HCT116 (cell line): ENCODE measurements at regions not wholly inside any gene's neighbourhood (a gene's known extent, or its start where the extent isn't known, plus 50 kb on each side); places are given as distances from the start of the nearest gene placed in this dataset.
"Not testable (repeated sequence)": the region's sequence is repeated elsewhere in the genome, so short reads cannot be mapped to it uniquely, and the experiment has no call there.

Experiments used
- ATAC-seq: fragments of 200-7000 bp; cut with Tn5 transposase; 2 replicates; pipeline ENCODE4 v1.9.1; 2020; ENCODE audit warnings: mild to moderate bottlenecking, moderate library complexity
- BruUV-seq: library from RNA; stranded (reverse); fragments of 400-500 nt; replicated peaks from 2 replicates; lab custom pipeline; 2021; lab: Mats Ljungman, UMichigan
- CTCF ChIA-PET: fragments of 300-600 bp; sonication (Branson Sonifier 250); formaldehyde crosslinking; loops from one replicate; lab custom pipeline; 2021; ENCODE audit warnings: antibody characterized with exemption; lab: Charles Lee
- POLR2A ChIA-PET: fragments of 300-600, 350-600 bp; sonication (Branson Sonifier 250); formaldehyde crosslinking; loops from one replicate; lab custom pipeline; 2021; ENCODE audit warnings: antibody characterized with exemption; lab: Charles Lee
- RAD21 ChIA-PET, 2 experiments: fragments of 300-600 bp; sonication (Branson Sonifier 250); formaldehyde crosslinking; loops; one replicate each; lab custom pipeline; 2023; ENCODE audit warnings: low total read pairs in 2 of 2; ENCODE audit not compliant: uncharacterized antibody in 2 of 2, unreplicated experiment in 2 of 2, low non-redundant PET in 1 of 2; lab: Charles Lee
- DNase-seq: peaks from one replicate; pipeline ENCODE4 v3.0.0-alpha.2; 2010; ENCODE audit warnings: low read depth, low spot score
- H2AFZ ChIP-seq: fragments of 200-600 bp; shearing (Covaris generic), sonication (generic); 2 replicates; pipeline ENCODE4 v1.6.1; 2017; ENCODE audit warnings: low read depth, mixed run types, mixed read lengths, antibody characterized with exemption, low read length; ENCODE audit not compliant: poor library complexity, severe bottlenecking
- H3K27ac ChIP-seq: 2 replicates; pipeline ENCODE4 v1.5.1; 2012; ENCODE audit warnings: low read depth, low read length
- H3K27me3 ChIP-seq: fragments of 200-600 bp; sonication (generic); 2 replicates; pipeline ENCODE4 v1.6.1; 2016; ENCODE audit warnings: mixed run types, low read length, mixed read lengths; ENCODE audit not compliant: insufficient read depth
- H3K36me3 ChIP-seq, 2 experiments: fragments of 200-500 bp in 1 of 2; fragments of 200-600 bp in 1 of 2; sonication (Bioruptor generic) in 1 of 2; sonication (generic) in 1 of 2; 2 replicates each; pipeline versions ENCODE4 v1.5.1 to v1.6.1; 2014 to 2016; ENCODE audit warnings: low read length in 2 of 2, inconsistent platforms in 1 of 2, mixed read lengths in 1 of 2, mixed run types in 1 of 2; ENCODE audit not compliant: insufficient read depth in 2 of 2, control insufficient read depth in 1 of 2
- H3K4me1 ChIP-seq, 2 experiments: fragments of 200-600 bp in 1 of 2; sonication (generic) in 1 of 2; 2 replicates each; pipeline versions ENCODE4 v1.5.1 to v1.6.1; 2012 to 2017; ENCODE audit warnings: low read length in 2 of 2, inconsistent platforms in 1 of 2, mild to moderate bottlenecking in 1 of 2, mixed read lengths in 1 of 2, mixed run types in 1 of 2, moderate library complexity in 1 of 2; ENCODE audit not compliant: insufficient read depth in 2 of 2, control insufficient read depth in 1 of 2
- H3K4me2 ChIP-seq: fragments of 200-600 bp; sonication (generic); 2 replicates; pipeline ENCODE4 v1.6.1; 2017; ENCODE audit warnings: mixed run types, low read length, mixed read lengths
- H3K4me3 ChIP-seq, 2 experiments: fragments of 200-600 bp in 1 of 2; sonication (generic) in 1 of 2; replicated peaks in 1 of 2; 2 replicates each; pipeline ENCODE4 v1.5.1; 2011 to 2016; ENCODE audit warnings: low read length in 2 of 2, control low read depth in 1 of 2, low read depth in 1 of 2, mild to moderate bottlenecking in 1 of 2, mixed read lengths in 1 of 2, mixed run types in 1 of 2
- H3K79me2 ChIP-seq: fragments of 200-600 bp; sonication (generic); 2 replicates; pipeline ENCODE4 v1.6.1; 2017; ENCODE audit warnings: mild to moderate bottlenecking, mixed run types, low read length, moderate library complexity, mixed read lengths; ENCODE audit not compliant: insufficient read depth
- H3K9ac ChIP-seq: fragments of 200-600 bp; sonication (generic); 2 replicates; pipeline ENCODE4 v1.6.1; 2016; ENCODE audit warnings: low read length, mixed read lengths
- H3K9me2 ChIP-seq: fragments of 200-600 bp; sonication (generic), shearing (Covaris generic); 2 replicates; pipeline ENCODE4 v1.6.1; 2017; ENCODE audit warnings: mixed run types, mild to moderate bottlenecking, moderate library complexity; ENCODE audit not compliant: insufficient read depth
- H3K9me3 ChIP-seq, 2 experiments: fragments of 200-500 bp in 1 of 2; fragments of 200-600 bp in 1 of 2; sonication (Bioruptor generic) in 1 of 2; sonication (generic) in 1 of 2; 2 replicates each; pipeline ENCODE4 v1.6.1; 2014 to 2017; ENCODE audit warnings: low read length in 2 of 2, mixed read lengths in 2 of 2, inconsistent platforms in 1 of 2, low read depth in 1 of 2, mild to moderate bottlenecking in 1 of 2, mixed run types in 1 of 2, moderate library complexity in 1 of 2; ENCODE audit not compliant: control insufficient read depth in 1 of 2, insufficient read depth in 1 of 2
- H4K20me1 ChIP-seq: fragments of 200-600 bp; sonication (generic), shearing (Covaris generic); 2 replicates; pipeline ENCODE4 v1.6.1; 2017; ENCODE audit warnings: mixed run types, mild to moderate bottlenecking, moderate library complexity; ENCODE audit not compliant: insufficient read depth
- FOSL1 ChIP-seq: IDR thresholded peaks from 2 replicates; pipeline ENCODE4 v1.6.1; 2012; ENCODE audit warnings: low read depth
- JUND ChIP-seq: IDR thresholded peaks from 2 replicates; pipeline ENCODE4 v1.6.1; 2012
- POLR2AphosphoS5 ChIP-seq: IDR thresholded peaks from 2 replicates; pipeline ENCODE4 v1.6.1; 2011; ENCODE audit warnings: mild to moderate bottlenecking, low read depth, low read length, moderate library complexity
- intact Hi-C: fragments of 100-400 bp; cut with micrococcal nuclease; formaldehyde crosslinking; loops from 2 replicates; pipeline ENCODE4 v1.10.0; 2022
- TF ChIP-seq, protein P1 (sequence below): IDR thresholded peaks from 2 replicates; pipeline ENCODE4 v1.6.1; 2011; ENCODE audit warnings: mild to moderate bottlenecking, low read length, moderate library complexity; ENCODE audit not compliant: insufficient replicate concordance; ENCODE audit errors: extremely low read depth
- TF ChIP-seq, protein P2 (sequence below): IDR thresholded peaks from 2 replicates; pipeline ENCODE4 v1.6.1; 2012; ENCODE audit warnings: low read depth
- TF ChIP-seq, protein P3 (sequence below): IDR thresholded peaks from 2 replicates; pipeline ENCODE4 v1.6.1; 2012

DNA sequence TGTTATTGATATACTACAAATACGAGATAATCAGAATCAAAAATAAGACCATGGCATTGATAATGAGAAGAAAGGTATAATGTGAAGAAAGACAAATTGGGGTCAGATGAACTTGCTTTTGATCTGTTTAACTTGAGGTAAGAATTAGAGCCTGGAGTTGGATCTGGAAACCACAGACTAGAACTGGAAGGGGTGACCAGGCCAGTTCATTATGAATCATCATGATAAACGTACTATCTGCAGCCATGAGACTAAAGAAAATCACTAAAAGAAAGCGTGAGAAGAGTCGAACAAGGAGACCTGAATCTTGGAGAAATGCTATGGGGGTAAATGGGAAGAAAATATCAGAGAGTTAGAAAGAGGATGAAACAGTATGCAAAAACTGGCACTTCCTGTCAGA, 967.5 kb downstream of the NR2F1-AS1 start:
- H3K36me3 ChIP-seq = no peaks in the 10 kb centered on the region
- no peaks in the 10 kb centered on the region for H3K79me2 ChIP-seq
- H3K4me2 ChIP-seq = no peak overlapping the region
- peak; percentile 1 for DNase-seq
- H3K9me3 ChIP-seq = no peaks in the 10 kb centered on the region
- H3K9ac ChIP-seq = no peak overlapping the region
- BruUV-seq = no TSS peak
- CTCF ChIA-PET = no interaction called here
- no peak overlapping the region for H3K4me3 ChIP-seq
- H3K27me3 ChIP-seq = no peaks in the 10 kb centered on the region
- intact Hi-C loops = no loop called here
- RAD21 ChIA-PET = no interaction called here
- peak overlapping the region; percentile 1 for H2AFZ ChIP-seq
- no peak overlapping the region for H3K27ac ChIP-seq
- peaks cover 0 to 4% of the 10 kb centered on the region in 2 experiments; a peak in 2 of 4 replicates for H3K4me1 ChIP-seq
- POLR2A ChIA-PET = no interaction called here
- H3K9me2 ChIP-seq = no peaks in the 10 kb centered on the region
- no peak for ATAC-seq
- H4K20me1 ChIP-seq = no peaks in the 10 kb centered on the region
- TF ChIP-seq, protein P1, sequence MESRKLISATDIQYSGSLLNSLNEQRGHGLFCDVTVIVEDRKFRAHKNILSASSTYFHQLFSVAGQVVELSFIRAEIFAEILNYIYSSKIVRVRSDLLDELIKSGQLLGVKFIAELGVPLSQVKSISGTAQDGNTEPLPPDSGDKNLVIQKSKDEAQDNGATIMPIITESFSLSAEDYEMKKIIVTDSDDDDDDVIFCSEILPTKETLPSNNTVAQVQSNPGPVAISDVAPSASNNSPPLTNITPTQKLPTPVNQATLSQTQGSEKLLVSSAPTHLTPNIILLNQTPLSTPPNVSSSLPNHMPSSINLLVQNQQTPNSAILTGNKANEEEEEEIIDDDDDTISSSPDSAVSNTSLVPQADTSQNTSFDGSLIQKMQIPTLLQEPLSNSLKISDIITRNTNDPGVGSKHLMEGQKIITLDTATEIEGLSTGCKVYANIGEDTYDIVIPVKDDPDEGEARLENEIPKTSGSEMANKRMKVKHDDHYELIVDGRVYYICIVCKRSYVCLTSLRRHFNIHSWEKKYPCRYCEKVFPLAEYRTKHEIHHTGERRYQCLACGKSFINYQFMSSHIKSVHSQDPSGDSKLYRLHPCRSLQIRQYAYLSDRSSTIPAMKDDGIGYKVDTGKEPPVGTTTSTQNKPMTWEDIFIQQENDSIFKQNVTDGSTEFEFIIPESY = no peak
- 0 out of 2 replicates have a peak, but pooled peaks have one; percentile 11 for TF ChIP-seq JUND
- TF ChIP-seq, protein P2, sequence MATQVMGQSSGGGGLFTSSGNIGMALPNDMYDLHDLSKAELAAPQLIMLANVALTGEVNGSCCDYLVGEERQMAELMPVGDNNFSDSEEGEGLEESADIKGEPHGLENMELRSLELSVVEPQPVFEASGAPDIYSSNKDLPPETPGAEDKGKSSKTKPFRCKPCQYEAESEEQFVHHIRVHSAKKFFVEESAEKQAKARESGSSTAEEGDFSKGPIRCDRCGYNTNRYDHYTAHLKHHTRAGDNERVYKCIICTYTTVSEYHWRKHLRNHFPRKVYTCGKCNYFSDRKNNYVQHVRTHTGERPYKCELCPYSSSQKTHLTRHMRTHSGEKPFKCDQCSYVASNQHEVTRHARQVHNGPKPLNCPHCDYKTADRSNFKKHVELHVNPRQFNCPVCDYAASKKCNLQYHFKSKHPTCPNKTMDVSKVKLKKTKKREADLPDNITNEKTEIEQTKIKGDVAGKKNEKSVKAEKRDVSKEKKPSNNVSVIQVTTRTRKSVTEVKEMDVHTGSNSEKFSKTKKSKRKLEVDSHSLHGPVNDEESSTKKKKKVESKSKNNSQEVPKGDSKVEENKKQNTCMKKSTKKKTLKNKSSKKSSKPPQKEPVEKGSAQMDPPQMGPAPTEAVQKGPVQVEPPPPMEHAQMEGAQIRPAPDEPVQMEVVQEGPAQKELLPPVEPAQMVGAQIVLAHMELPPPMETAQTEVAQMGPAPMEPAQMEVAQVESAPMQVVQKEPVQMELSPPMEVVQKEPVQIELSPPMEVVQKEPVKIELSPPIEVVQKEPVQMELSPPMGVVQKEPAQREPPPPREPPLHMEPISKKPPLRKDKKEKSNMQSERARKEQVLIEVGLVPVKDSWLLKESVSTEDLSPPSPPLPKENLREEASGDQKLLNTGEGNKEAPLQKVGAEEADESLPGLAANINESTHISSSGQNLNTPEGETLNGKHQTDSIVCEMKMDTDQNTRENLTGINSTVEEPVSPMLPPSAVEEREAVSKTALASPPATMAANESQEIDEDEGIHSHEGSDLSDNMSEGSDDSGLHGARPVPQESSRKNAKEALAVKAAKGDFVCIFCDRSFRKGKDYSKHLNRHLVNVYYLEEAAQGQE = no peak
- TF ChIP-seq POLR2AphosphoS5 = no peak
- TF ChIP-seq FOSL1 = peak; percentile 44; the same call in 1 of the 2 replicates
- TF ChIP-seq, protein P3, sequence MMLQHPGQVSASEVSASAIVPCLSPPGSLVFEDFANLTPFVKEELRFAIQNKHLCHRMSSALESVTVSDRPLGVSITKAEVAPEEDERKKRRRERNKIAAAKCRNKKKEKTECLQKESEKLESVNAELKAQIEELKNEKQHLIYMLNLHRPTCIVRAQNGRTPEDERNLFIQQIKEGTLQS = no peak

DNA sequence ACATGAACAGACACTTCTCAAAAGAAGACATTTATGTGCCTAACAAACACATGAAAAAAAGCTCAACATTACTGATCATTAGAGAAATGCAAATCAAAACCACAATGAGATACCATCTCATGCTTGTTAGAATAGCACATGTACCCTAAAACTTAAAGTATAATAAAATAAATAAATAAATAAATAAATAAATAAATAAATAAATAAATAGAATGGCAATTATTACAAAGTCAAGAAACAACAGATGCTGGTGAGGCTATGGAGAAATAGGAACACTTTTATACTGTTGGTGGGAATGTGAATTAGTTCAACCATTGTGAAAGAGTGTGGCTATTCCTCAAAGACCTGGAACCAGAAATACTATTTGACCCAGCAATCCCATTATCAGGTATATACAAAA, 970.6 kb downstream of the NR2F1-AS1 start:
- RAD21 ChIA-PET, POLR2A ChIA-PET: not testable (repeated sequence)

More for the DNA sequence above, 970.6 kb downstream of the NR2F1-AS1 start:
- H3K36me3 ChIP-seq, H3K4me2 ChIP-seq, CTCF ChIA-PET, ATAC-seq, H3K27ac ChIP-seq, H3K4me1 ChIP-seq, H3K27me3 ChIP-seq, H4K20me1 ChIP-seq, DNase-seq, H3K9ac ChIP-seq, H3K4me3 ChIP-seq, H3K9me3 ChIP-seq, H3K9me2 ChIP-seq, H2AFZ ChIP-seq, BruUV-seq, H3K79me2 ChIP-seq, intact Hi-C loops: not testable (repeated sequence)
